Neural crest cell (in vitro differentiated cells): ENCODE measurements at regions not wholly inside any gene's neighbourhood (a gene's known extent, or its start where the extent isn't known, plus 50 kb on each side); places are given as distances from the start of the nearest gene placed in this dataset.
A peak's percentile ranks its signal among the peaks of the same experiment; 100 is the strongest.

Experiments
- DNase-seq: peaks from one replicate; pipeline ENCODE4 v3.0.0; 2021; ENCODE audit warnings: low read depth, mixed read lengths, low spot score
- H3K27ac Mint-ChIP-seq: one replicate; pipeline ENCODE4 v1.8.0; 2021; ENCODE audit warnings: mild to moderate bottlenecking, mixed read lengths; ENCODE audit not compliant: unreplicated experiment
- H3K27me3 Mint-ChIP-seq: 2 replicates; pipeline ENCODE4 v1.8.0; 2021; ENCODE audit warnings: low read depth, mild to moderate bottlenecking, mixed read lengths
- H3K36me3 Mint-ChIP-seq: 2 replicates; pipeline ENCODE4 v1.8.0; 2021; ENCODE audit warnings: low read depth, mild to moderate bottlenecking, mixed read lengths
- H3K4me1 Mint-ChIP-seq: 2 replicates; pipeline ENCODE4 v1.8.0; 2021; ENCODE audit warnings: mixed read lengths
- H3K4me3 Mint-ChIP-seq: one replicate; pipeline ENCODE4 v1.8.0; 2021; ENCODE audit warnings: mild to moderate bottlenecking, mixed read lengths
- H3K9me3 Mint-ChIP-seq: 2 replicates; pipeline ENCODE4 v1.8.0; 2021; ENCODE audit warnings: mixed read lengths
- TF ChIP-seq, protein P1 (sequence below): fragments of 200-600 bp; sonication (generic); conservative IDR thresholded peaks from 2 replicates; pipeline ENCODE4 v1.5.0; 2021; ENCODE audit warnings: antibody characterized with exemption, mild to moderate bottlenecking

GRCh38 chr10:4652111-4653010 is 173.6 kb upstream of the AKR1E2 start:
- H3K36me3 Mint-ChIP-seq: no peaks in the 10 kb centered on the region
- no peak overlapping the region for H3K4me3 Mint-ChIP-seq

GRCh38 chr10:4651404-4652037 is 174.5 kb upstream of the AKR1E2 start:
- peaks cover 32% of the 10 kb centered on the region for H3K4me1 Mint-ChIP-seq
- H3K36me3 Mint-ChIP-seq: no peaks in the 10 kb centered on the region
- TF ChIP-seq, protein P1, sequence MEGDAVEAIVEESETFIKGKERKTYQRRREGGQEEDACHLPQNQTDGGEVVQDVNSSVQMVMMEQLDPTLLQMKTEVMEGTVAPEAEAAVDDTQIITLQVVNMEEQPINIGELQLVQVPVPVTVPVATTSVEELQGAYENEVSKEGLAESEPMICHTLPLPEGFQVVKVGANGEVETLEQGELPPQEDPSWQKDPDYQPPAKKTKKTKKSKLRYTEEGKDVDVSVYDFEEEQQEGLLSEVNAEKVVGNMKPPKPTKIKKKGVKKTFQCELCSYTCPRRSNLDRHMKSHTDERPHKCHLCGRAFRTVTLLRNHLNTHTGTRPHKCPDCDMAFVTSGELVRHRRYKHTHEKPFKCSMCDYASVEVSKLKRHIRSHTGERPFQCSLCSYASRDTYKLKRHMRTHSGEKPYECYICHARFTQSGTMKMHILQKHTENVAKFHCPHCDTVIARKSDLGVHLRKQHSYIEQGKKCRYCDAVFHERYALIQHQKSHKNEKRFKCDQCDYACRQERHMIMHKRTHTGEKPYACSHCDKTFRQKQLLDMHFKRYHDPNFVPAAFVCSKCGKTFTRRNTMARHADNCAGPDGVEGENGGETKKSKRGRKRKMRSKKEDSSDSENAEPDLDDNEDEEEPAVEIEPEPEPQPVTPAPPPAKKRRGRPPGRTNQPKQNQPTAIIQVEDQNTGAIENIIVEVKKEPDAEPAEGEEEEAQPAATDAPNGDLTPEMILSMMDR: no peak
- H3K27me3 Mint-ChIP-seq: no peaks in the 10 kb centered on the region
- no peak for DNase-seq
- H3K27ac Mint-ChIP-seq: no peak overlapping the region
- H3K9me3 Mint-ChIP-seq: no peaks in the 10 kb centered on the region
- H3K4me3 Mint-ChIP-seq: no peak overlapping the region

More at GRCh38 chr10:4652111-4653010, 173.6 kb upstream of the AKR1E2 start:
- no peaks in the 10 kb centered on the region for H3K27me3 Mint-ChIP-seq
- H3K9me3 Mint-ChIP-seq: no peaks in the 10 kb centered on the region
- no peak for DNase-seq
- peak overlapping the region; percentile 35 for H3K27ac Mint-ChIP-seq
- TF ChIP-seq, protein P1: no peak
- peaks cover 27% of the 10 kb centered on the region for H3K4me1 Mint-ChIP-seq

GRCh38 chr10:4650582-4650981 is 175.4 kb upstream of the AKR1E2 start:
- peaks cover 32% of the 10 kb centered on the region for H3K4me1 Mint-ChIP-seq
- no peaks in the 10 kb centered on the region for H3K27me3 Mint-ChIP-seq
- H3K9me3 Mint-ChIP-seq: no peaks in the 10 kb centered on the region
- no peaks in the 10 kb centered on the region for H3K36me3 Mint-ChIP-seq
- no peak overlapping the region for H3K4me3 Mint-ChIP-seq
- no peak overlapping the region for H3K27ac Mint-ChIP-seq
- TF ChIP-seq, protein P1: no peak
- no peak for DNase-seq

- H3K27me3 Mint-ChIP-seq: no peaks in the 10 kb centered on the region
- H3K4me3 Mint-ChIP-seq: no peak overlapping the region
- no peaks in the 10 kb centered on the region for H3K9me3 Mint-ChIP-seq
- TF ChIP-seq, protein P1: no peak
- peaks cover 26% of the 10 kb centered on the region for H3K4me1 Mint-ChIP-seq
- no peaks in the 10 kb centered on the region for H3K36me3 Mint-ChIP-seq
- no peak for DNase-seq
- H3K27ac Mint-ChIP-seq: no peak overlapping the region
Measured at GRCh38 chr10:4649886-4650508, 176.0 kb upstream of the AKR1E2 start.

DNA sequence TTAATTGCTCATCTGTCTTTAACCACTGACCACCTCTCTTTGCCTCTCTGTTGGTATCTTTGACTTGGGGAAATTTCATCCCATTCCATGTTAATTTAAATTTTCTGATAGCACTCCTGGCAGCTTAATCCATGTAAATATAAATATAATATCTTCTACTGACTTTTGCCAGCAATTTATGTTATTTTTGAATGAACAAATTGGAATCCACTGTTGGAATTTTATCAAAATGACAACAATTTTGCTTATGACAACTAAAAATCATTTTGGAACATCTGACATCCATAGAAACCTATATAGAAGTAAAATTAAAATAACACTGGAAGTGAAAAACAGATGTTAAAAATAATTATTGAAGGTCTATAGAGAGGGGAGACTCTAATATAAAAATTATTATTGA is 176.5 kb upstream of the AKR1E2 start:
- Mint-ChIP-seq H3K9me3 (no peaks in the 10 kb centered on the region), H3K27ac (no peak overlapping the region), H3K36me3 (no peaks in the 10 kb centered on the region), H3K27me3 (no peaks in the 10 kb centered on the region), H3K4me1 (peaks cover 23% of the 10 kb centered on the region), H3K4me3 (no peak overlapping the region)
- TF ChIP-seq, protein P1: no peak
- no peak for DNase-seq
